Loucy (cell line): ENCODE measurements at regions not wholly inside any gene's neighbourhood (a gene's known extent, or its start where the extent isn't known, plus 50 kb on each side); places are given as distances from the start of the nearest gene placed in this dataset.

Experiments
- CTCF ChIP-seq: fragments of 200-600 bp; sonication (generic); conservative IDR thresholded peaks from 2 replicates; pipeline ENCODE4 v1.5.1; 2014; ENCODE audit warnings: mild to moderate bottlenecking, antibody characterized with exemption, low read length
- EZH2phosphoT487 ChIP-seq: fragments of 200-600 bp; IDR thresholded peaks from 2 replicates; pipeline ENCODE4 v1.6.1; 2018; ENCODE audit warnings: antibody characterized with exemption, mild to moderate bottlenecking, moderate library complexity, borderline replicate concordance

- TF ChIP-seq CTCF (no peak), EZH2phosphoT487 (no peak)
These were observed 319.8 kb downstream of the HIVEP2 start for GRCh38 chr6:142624978-142625715.
